H9 (cell line): ENCODE measurements at regions not wholly inside any gene's neighbourhood (a gene's known extent, or its start where the extent isn't known, plus 50 kb on each side); places are given as distances from the start of the nearest gene placed in this dataset.

Experiments used
- DNase-seq: peaks from one replicate; pipeline ENCODE4 v3.0.0-alpha.2; 2017
- H2AFZ ChIP-seq: one replicate; pipeline ENCODE4 v1.6.1; 2013; ENCODE audit warnings: mild to moderate bottlenecking, low read length, control low read depth, moderate library complexity
- H2AK5ac ChIP-seq: 2 replicates; pipeline ENCODE4 v1.6.1; 2013; ENCODE audit warnings: low read length, control low read depth, mixed read lengths; ENCODE audit not compliant: insufficient read length
- H2BK120ac ChIP-seq: one replicate; pipeline ENCODE4 v1.6.1; 2013; ENCODE audit warnings: low read depth, mild to moderate bottlenecking, low read length, control low read depth, inconsistent platforms; ENCODE audit not compliant: poor library complexity, severe bottlenecking
- H2BK12ac ChIP-seq: 2 replicates; pipeline ENCODE4 v1.6.1; 2013; ENCODE audit warnings: low read length, control low read depth, mixed read lengths, low read depth; ENCODE audit not compliant: insufficient read length
- H2BK15ac ChIP-seq: 2 replicates; pipeline ENCODE4 v1.6.1; 2013; ENCODE audit warnings: low read depth, low read length, control low read depth
- H2BK20ac ChIP-seq: one replicate; pipeline ENCODE4 v1.6.1; 2013; ENCODE audit warnings: low read depth, mild to moderate bottlenecking, low read length, control low read depth, inconsistent platforms; ENCODE audit not compliant: poor library complexity, severe bottlenecking
- H2BK5ac ChIP-seq: 2 replicates; pipeline ENCODE4 v1.6.1; 2013; ENCODE audit warnings: low read length, control low read depth, mixed read lengths; ENCODE audit not compliant: insufficient read length
- H3K14ac ChIP-seq: 2 replicates; pipeline ENCODE4 v1.6.1; 2013; ENCODE audit warnings: low read length, control low read depth; ENCODE audit not compliant: insufficient read depth
- H3K18ac ChIP-seq: 2 replicates; pipeline ENCODE4 v1.6.1; 2013; ENCODE audit warnings: low read depth, mild to moderate bottlenecking, mixed read lengths, low read length, control low read depth; ENCODE audit not compliant: insufficient read length
- H3K23ac ChIP-seq: 2 replicates; pipeline ENCODE4 v1.6.1; 2013; ENCODE audit warnings: low read length, control low read depth, mixed read lengths, low read depth; ENCODE audit not compliant: insufficient read length
- H3K23me2 ChIP-seq: 2 replicates; pipeline ENCODE4 v1.6.1; 2013; ENCODE audit warnings: low read depth, mild to moderate bottlenecking, mixed read lengths, low read length, control low read depth; ENCODE audit not compliant: insufficient read length, poor library complexity, severe bottlenecking
- H3K27ac ChIP-seq: 2 replicates; pipeline ENCODE4 v1.5.1; 2013; ENCODE audit warnings: low read length, control low read depth, mixed read lengths, low read depth; ENCODE audit not compliant: insufficient read length
- H3K27me3 ChIP-seq: 2 replicates; pipeline ENCODE4 v1.6.1; 2013; ENCODE audit warnings: low read length, control low read depth, inconsistent platforms; ENCODE audit not compliant: insufficient read depth
- H3K4ac ChIP-seq: 2 replicates; pipeline ENCODE4 v1.6.1; 2013; ENCODE audit warnings: low read depth, mild to moderate bottlenecking, control low read depth, inconsistent platforms, low read length, moderate library complexity
- H3K4me1 ChIP-seq: 2 replicates; pipeline ENCODE4 v1.6.1; 2013; ENCODE audit warnings: low read length, control low read depth, inconsistent platforms; ENCODE audit not compliant: insufficient read depth
- H3K4me2 ChIP-seq: 2 replicates; pipeline ENCODE4 v1.6.1; 2013; ENCODE audit warnings: low read length, control low read depth, mixed read lengths; ENCODE audit not compliant: insufficient read length, insufficient read depth
- H3K56ac ChIP-seq: 2 replicates; pipeline ENCODE4 v1.6.1; 2013; ENCODE audit warnings: low read depth, mild to moderate bottlenecking, mixed read lengths, low read length, control low read depth; ENCODE audit not compliant: insufficient read length
- H3K79me1 ChIP-seq: 2 replicates; pipeline ENCODE4 v1.6.1; 2013; ENCODE audit warnings: low read depth, mild to moderate bottlenecking, moderate library complexity, low read length, control low read depth, inconsistent platforms; ENCODE audit not compliant: insufficient read depth, poor library complexity, severe bottlenecking
- H3K79me2 ChIP-seq: 2 replicates; pipeline ENCODE4 v1.6.1; 2013; ENCODE audit warnings: low read length, control low read depth, inconsistent platforms; ENCODE audit not compliant: insufficient read depth
- H3K9ac ChIP-seq: 2 replicates; pipeline ENCODE4 v1.6.1; 2013; ENCODE audit warnings: low read length, control low read depth, mixed read lengths; ENCODE audit not compliant: insufficient read length; ENCODE audit errors: extremely low read depth
- H3K9me3 ChIP-seq: one replicate; pipeline ENCODE4 v1.6.1; 2013; ENCODE audit warnings: low read depth, low read length, inconsistent platforms; ENCODE audit not compliant: control insufficient read depth
- H3T11ph ChIP-seq: one replicate; pipeline ENCODE4 v1.6.1; 2013; ENCODE audit warnings: mild to moderate bottlenecking, low read length, control low read depth, inconsistent platforms
- H4K20me1 ChIP-seq: one replicate; pipeline ENCODE4 v1.6.1; 2013; ENCODE audit not compliant: control insufficient read depth, insufficient read length, insufficient read depth
- H4K5ac ChIP-seq: 2 replicates; pipeline ENCODE4 v1.6.1; 2013; ENCODE audit warnings: low read depth, mild to moderate bottlenecking, mixed read lengths, low read length, control low read depth; ENCODE audit not compliant: insufficient read length
- H4K8ac ChIP-seq: replicated peaks from 2 replicates; pipeline ENCODE4 v1.6.1; 2013; ENCODE audit warnings: low read length, control low read depth, mixed read lengths, low read depth; ENCODE audit not compliant: insufficient read length
- H4K91ac ChIP-seq: 2 replicates; pipeline ENCODE4 v1.6.1; 2013; ENCODE audit warnings: low read depth, mild to moderate bottlenecking, moderate library complexity, mixed read lengths, low read length, control low read depth; ENCODE audit not compliant: insufficient read length
- H3K27ac Mint-ChIP-seq, 3 experiments: 2 replicates in 2 of 3; 3 replicates in 1 of 3; pipeline ENCODE4 v1.8.0; 2020 to 2021; ENCODE audit warnings: mixed read lengths in 3 of 3, mild to moderate bottlenecking in 1 of 3, moderate library complexity in 1 of 3
- H3K27me3 Mint-ChIP-seq: 2 replicates; pipeline ENCODE4 v1.8.0; 2021; ENCODE audit warnings: low read depth, mild to moderate bottlenecking, moderate library complexity, mixed read lengths
- H3K36me3 Mint-ChIP-seq, 3 experiments: 2 replicates in 2 of 3; 3 replicates in 1 of 3; pipeline ENCODE4 v1.8.0; 2020 to 2021; ENCODE audit warnings: low read depth in 3 of 3, mixed read lengths in 3 of 3; ENCODE audit not compliant: insufficient read depth in 1 of 3
- H3K4me1 Mint-ChIP-seq, 2 experiments: 2 replicates each; pipeline ENCODE4 v1.8.0; 2020; ENCODE audit warnings: mixed read lengths in 2 of 2
- H3K4me3 Mint-ChIP-seq, 2 experiments: 2 replicates in 1 of 2; 3 replicates in 1 of 2; pipeline ENCODE4 v1.8.0; 2020 to 2021; ENCODE audit warnings: mild to moderate bottlenecking in 2 of 2, mixed read lengths in 2 of 2, moderate library complexity in 1 of 2
- H3K9me3 Mint-ChIP-seq, 2 experiments: 2 replicates in 1 of 2; 3 replicates in 1 of 2; pipeline ENCODE4 v1.8.0; 2020; ENCODE audit warnings: mild to moderate bottlenecking in 2 of 2, mixed read lengths in 2 of 2, moderate library complexity in 1 of 2
- WGBS: extraction: QIAGEN DNeasy Blood & Tissue Kit; methylation state at CpG from one replicate; pipeline ENCODE4 v1.1.7; 2013; ENCODE audit warnings: missing lambda C conversion rate, low lambda C conversion rate, mixed read lengths; ENCODE audit not compliant: insufficient read length; ENCODE audit errors: extremely low coverage; 5-methylcytosine and 5-hydroxymethylcytosine counted together
- TF ChIP-seq, protein P1 (sequence below): fragments of 200-600 bp; sonication (generic); conservative IDR thresholded peaks from 3 replicates; pipeline ENCODE4 v1.8.0; 2021; ENCODE audit warnings: antibody characterized with exemption, mild to moderate bottlenecking

DNA sequence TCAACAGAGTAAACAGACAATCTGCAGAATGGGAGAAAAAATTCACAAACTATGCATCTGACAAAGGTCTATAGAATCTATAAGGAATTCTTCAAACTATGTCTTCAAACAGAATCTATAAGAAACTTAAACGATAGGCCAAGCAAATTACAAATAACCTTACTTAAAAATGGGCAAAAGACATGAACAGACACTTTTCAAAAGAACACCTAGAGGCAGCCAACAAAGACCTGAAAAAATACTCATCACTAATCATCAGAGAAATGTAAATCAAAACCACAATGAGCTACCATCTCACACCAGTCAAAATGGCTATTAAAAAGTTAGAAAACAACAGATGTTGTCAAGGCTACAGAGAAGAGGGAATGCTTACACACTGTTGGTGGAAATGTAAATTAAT is 81.3 kb downstream of the ID4 start:
- no peaks in the 10 kb centered on the region for H3K23me2 ChIP-seq
- no peak overlapping the region for H3K23ac ChIP-seq
- no peak overlapping the region for H2BK120ac ChIP-seq
- H3K9ac ChIP-seq, result no peak overlapping the region
- H2AK5ac ChIP-seq, result no peak overlapping the region
- no peak overlapping the region for H2AFZ ChIP-seq
- no peak overlapping the region for H3K27ac Mint-ChIP-seq
- no peaks in the 10 kb centered on the region for H3K9me3 ChIP-seq
- H4K91ac ChIP-seq, result no peak overlapping the region
- DNase-seq, result no peak
- no peaks in the 10 kb centered on the region for H4K20me1 ChIP-seq
- no peaks in the 10 kb centered on the region; a peak in 1 of 4 replicates for H3K4me1 Mint-ChIP-seq
- TF ChIP-seq, protein P1, sequence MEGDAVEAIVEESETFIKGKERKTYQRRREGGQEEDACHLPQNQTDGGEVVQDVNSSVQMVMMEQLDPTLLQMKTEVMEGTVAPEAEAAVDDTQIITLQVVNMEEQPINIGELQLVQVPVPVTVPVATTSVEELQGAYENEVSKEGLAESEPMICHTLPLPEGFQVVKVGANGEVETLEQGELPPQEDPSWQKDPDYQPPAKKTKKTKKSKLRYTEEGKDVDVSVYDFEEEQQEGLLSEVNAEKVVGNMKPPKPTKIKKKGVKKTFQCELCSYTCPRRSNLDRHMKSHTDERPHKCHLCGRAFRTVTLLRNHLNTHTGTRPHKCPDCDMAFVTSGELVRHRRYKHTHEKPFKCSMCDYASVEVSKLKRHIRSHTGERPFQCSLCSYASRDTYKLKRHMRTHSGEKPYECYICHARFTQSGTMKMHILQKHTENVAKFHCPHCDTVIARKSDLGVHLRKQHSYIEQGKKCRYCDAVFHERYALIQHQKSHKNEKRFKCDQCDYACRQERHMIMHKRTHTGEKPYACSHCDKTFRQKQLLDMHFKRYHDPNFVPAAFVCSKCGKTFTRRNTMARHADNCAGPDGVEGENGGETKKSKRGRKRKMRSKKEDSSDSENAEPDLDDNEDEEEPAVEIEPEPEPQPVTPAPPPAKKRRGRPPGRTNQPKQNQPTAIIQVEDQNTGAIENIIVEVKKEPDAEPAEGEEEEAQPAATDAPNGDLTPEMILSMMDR, result no peak
- H2BK5ac ChIP-seq, result no peak overlapping the region
- H3K27ac ChIP-seq, result no peak overlapping the region
- no peaks in the 10 kb centered on the region; the same call in 1 of the 2 replicates for H3K27me3 Mint-ChIP-seq
- H2BK20ac ChIP-seq, result no peak overlapping the region
- no peak overlapping the region for H2BK15ac ChIP-seq
- H3T11ph ChIP-seq, result no peak overlapping the region
- no peak overlapping the region for H3K14ac ChIP-seq
- H3K27me3 ChIP-seq, result no peaks in the 10 kb centered on the region
- peaks cover 10 to 18% of the 10 kb centered on the region in 2 experiments for H3K9me3 Mint-ChIP-seq
- no peaks in the 10 kb centered on the region for H3K4me1 ChIP-seq
- no peak overlapping the region for H3K4me2 ChIP-seq
- no peak overlapping the region for H2BK12ac ChIP-seq
- no peak overlapping the region for H3K4ac ChIP-seq
- H3K36me3 Mint-ChIP-seq, result no peaks in the 10 kb centered on the region; a peak in 2 of 7 replicates
- no CpG with 5 or more reads among the region's 1 CpG for WGBS
- H3K56ac ChIP-seq, result no peak overlapping the region
- H4K8ac ChIP-seq, result no peak overlapping the region
- no peaks in the 10 kb centered on the region for H3K79me1 ChIP-seq
- H3K79me2 ChIP-seq, result no peaks in the 10 kb centered on the region
- no peak overlapping the region for H3K4me3 Mint-ChIP-seq
- H3K18ac ChIP-seq, result no peak overlapping the region
- no peak overlapping the region for H4K5ac ChIP-seq
